ENCODE measurements at regions not wholly inside any gene's neighbourhood (a gene's known extent, or its start where the extent isn't known, plus 50 kb on each side); places are given as distances from the start of the nearest gene placed in this dataset.
"Not testable (repeated sequence)": the region's sequence is repeated elsewhere in the genome, so short reads cannot be mapped to it uniquely, and the experiment has no call there.

DNA sequence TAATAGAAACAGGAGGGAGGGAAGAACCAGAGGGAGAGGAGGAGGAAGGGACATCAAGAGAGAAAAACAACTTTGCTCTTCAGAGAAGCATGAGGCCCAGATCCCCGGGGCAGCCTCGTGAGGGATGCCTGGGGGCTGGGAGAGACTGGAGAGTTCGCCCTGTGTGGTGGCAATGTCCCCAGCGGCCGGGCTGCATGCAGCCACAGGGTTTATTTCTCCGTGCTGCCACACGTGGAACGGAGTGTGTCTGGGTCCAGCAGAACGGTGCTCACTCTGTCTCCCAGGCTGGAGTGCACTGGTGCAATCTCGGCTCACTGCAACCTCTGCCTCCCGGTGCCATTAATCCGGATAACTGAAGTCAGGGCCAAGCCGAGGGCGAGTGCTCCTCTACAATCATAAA is 257.7 kb downstream of the ACTR3B start:
- DNase-seq, result no peak

DNA sequence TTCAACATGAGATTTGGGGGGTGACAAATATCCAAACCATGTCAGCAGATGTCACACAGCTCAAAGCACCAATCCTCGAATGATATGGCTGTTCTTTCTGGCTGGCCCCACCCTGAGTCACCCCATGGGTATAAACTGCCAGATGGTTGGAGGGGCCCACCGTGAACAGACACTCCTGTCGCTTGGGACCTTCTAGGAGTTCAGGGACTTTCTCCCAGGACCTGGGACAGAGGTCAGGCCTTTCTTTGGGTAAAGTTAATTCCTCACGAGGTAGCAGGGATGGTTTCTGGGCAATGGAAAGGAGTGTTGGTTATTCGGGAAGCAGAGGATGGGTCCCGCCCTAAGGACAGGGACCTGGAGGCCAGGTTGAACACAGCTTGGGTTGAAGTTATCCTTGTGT is 262.0 kb downstream of the ACTR3B start:
- no peak for DNase-seq

DNA sequence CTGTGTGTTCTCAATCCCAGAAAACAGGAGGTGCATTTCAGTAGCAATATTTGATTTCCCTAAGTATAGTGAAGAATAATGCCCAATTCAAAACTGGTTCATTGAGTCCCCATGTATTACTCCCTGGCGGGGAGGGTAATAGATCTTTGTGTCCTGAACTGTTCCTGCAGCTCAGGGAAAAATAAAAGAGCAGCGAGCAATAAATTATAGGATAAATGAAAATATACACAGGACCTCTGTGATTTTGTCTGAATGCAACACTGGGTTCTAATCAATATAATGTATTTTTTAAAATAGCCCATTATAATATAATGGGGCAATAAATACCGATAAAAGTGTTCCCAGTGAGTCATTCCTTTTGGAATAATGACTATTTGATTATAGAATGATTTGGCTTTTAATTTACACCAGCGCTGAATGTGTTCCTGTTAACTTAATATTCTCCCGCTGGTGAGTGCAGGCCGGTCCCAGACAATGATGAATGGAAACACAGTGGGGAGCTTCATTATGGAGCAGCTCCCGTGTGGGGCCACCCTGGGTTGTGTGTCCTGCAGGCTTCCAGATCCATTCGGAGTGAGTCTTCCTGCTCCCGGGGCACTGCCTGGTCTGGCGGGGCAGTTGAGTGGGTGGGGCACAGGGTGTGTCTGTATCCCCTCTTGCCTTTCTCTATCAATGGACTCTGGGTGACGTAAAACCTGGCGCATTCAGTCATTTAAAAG is 263.1 kb downstream of the ACTR3B start:
- DNase-seq, result no peak

DNA sequence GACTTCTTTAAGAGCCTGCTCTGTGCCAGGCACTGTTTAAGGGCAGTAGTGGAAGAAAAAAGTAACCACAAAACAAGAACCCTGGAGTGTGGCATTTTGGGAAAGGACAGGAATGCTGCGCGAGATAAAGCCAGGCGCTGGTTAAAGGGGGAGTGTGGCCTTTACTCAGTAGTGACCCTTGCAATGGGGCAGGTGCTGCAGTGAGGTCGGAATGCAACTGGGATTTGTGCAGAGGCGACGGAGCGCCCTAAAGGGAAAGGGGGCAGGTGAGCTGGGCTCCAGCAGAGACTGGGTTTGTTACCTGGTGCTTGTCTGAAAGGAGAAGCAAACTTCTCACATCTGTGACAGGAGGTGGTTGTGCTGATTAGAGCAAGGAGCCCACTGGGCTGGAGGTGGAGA is 263.6 kb downstream of the ACTR3B start:
- no peak for DNase-seq

DNA sequence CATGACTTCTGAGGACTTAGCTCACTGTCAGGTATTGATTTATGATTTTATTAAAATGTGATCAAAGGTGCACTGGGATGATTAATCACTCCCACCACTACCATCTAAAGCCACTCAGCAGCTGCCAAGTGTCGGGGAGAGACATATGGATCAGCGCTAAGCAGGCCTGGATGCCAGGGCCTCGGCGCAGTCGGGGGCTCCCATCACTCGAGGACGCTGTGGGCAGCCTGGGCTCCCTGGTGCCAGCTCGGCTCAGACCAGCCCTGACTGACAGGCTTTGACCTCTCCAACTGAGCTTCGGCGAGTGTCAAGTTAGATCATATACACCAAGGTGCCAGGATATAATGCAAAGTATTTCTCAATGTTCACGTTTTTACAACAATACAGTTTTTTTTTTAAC is 267.7 kb downstream of the ACTR3B start:
- DNase-seq, result no peak

DNA sequence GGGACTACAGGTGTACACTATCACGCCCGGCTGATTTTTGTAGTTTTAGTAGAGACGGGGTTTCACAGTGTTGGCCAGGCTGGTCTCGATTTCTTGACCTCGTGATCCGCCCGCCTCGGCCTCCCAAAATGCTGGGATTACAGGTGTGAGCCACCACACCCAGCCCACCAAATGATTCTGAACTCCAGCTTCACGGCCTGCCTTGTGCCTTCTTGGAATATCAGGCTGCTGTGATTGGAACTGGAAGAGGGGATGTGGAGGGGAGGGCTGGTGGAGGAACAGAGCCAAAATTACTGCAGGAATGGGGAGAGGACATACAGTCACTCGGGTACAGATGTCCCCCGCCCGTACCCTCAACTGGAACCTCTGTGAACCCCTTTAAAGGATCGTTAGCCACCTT is 268.4 kb downstream of the ACTR3B start:
- DNase-seq, result no peak

DNA sequence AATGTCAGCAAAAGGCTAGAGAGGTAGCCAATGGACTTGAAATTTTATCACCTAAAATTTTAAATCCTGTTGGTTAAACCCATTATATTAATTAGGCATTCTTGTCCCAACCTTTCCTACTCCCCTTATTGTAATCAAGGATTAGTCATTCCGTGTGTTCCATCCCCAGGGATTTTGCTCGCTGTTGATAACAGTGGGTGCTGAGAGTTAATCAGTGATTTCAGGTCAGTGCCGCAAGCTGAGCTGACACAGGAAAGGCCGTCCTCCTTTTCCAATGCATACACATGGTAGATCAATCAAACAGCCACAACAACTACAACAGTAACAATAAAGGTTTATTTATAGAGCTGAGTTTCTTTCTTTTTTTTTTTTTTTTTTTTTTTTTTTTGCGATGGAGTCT is 271.4 kb downstream of the ACTR3B start:
- no peak for DNase-seq

DNA sequence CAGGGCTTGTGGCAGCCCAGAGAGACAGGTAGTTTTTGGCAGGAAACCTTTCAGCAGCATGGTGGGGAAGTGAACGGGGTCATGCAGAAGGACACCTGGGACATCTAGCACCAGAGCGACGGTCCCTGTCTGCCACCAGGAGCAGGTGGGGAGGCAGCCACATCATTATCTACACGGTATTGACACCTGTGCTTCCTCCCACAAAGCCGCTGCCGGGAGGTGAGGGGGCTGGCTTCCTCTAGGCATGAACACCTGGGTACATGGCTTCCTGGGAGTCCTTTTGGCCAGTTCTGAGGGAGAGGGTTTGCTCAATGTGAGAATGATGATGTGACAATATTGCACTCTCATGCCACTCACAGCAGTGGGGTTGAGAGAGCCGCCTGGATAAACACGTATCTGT is 275.2 kb downstream of the ACTR3B start:
- DNase-seq, result no peak

DNA sequence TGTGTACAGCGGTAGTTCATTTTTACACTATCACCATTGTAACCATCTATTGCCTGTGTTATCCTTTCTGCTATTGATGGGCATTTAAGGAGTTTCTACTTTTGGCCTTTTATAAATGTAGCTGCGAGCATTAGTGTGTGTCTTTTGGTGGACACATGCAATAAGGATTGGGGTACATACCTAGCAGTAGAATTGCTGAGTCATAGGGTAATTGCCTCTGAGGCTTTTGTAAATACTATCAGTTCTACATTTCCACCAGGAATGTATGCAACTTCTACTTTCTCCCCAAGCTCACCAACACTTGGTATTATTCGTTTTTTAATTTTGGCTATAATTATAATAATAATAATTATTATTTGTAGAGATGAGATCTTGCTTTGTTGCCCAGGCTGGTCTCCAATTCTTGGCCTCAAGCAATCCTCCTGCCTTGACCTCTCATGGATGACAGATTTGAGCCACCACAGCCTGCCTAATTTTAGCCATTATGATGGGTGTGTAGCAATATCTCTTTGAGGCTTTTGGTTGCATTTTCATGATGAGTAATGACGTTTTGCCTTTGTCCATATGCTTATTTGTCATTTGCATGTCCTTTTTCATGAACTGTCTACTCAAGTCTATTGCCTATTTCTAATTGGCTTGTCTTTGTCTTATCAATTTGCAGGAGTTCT is 277.0 kb downstream of the ACTR3B start:
- no peak for DNase-seq

DNA sequence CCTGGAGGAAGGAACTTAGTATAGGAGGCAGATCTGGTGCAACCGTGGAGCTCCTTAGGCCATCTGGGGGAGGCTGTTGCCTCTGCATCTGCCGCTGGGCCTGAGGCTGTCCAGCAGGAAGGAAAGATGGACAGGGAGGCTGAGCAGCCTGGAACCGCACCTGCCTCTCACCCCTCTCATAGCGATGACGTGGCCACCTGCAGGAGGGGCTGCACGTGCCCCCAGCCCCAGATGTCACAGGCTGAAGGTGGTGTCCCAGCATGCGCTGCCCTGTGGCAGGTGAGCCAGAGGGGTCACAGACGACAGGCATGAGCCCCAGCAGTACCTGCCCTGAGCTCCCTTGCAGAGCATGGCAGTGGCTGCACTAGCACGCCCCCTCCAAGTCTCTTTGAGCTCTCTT is 283.9 kb downstream of the ACTR3B start:
- DNase-seq, result no peak

DNA sequence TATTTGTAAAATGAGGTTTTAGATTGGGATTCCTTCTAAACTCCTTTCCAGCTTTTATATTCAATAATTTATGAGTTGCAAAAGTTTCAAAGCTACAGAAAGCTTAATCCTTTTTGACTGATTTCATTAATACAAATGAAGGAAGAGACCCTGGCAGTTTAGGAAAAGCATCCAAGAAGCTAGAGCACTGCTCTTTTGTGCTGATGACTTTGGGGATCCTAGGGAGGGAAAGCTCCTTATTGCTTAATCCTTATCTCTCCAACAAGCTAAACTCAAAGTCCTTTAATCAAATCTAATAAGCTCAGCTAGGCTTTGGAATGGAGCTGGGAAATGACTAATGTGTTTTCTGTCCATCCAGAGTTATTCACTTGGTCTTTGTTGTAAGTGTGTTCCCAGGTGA is 285.4 kb downstream of the ACTR3B start:
- DNase-seq, result no peak

DNA sequence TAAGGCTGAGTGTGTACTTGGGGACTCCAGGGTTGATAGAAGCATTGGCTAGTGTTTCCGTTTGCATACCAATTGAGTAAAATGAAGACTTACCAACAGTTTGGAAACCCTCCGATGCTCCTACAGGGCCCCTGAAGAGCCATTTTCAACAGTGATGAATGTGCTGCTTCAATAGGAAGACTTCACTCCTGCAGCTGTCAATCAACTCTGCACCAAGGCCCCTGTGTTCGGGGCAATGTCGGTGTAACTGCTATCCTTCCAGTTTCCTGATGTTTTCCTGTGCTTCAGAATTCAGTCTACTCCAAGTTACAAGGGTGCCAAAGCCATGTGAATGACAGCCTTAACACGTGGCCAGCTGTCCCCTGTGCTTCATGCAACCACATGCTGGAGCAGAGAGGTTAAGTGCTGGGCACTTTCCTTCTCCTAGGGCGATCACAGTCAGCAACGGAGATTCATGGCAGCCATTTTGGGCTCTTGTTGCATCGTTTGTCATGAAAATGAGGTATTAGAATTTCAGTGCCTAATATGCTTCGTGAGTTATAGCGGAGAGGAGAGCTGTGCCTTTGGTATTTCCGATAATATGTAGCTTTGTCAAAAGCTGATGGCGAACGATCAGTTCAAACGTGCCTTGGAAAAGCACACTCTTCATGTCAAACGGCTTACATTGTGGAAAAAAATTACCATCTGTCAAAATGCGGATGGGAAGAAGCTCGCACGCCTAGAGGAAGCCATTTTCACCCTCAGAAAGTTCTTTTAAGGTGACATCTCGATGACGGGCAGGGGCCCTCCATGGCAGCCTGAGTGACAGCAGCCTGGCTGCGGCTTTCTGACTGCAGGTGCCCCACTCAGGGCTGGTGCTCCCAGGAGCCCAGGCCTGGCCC is 287.8 kb downstream of the ACTR3B start:
- DNase-seq, result no peak

DNA sequence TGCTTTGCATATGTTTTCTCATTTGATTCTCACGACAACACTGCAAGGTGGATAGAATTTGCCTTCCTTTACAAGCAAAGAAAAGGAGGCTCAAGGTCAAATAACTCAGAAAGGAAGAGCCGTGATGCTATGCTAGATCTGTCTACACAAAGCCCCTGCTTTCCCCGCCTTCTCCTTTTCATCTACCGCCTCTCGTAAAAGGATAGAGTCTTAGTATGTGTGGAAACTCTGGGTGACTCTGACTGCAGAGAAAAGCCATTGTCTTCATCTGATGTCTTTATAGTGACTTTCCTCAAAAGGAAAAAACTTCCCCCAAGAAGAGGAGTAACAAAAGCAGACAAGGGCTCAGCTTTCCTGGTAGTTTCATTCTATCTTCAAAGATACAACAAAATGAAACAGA is 292.7 kb downstream of the ACTR3B start:
- no peak for DNase-seq

DNA sequence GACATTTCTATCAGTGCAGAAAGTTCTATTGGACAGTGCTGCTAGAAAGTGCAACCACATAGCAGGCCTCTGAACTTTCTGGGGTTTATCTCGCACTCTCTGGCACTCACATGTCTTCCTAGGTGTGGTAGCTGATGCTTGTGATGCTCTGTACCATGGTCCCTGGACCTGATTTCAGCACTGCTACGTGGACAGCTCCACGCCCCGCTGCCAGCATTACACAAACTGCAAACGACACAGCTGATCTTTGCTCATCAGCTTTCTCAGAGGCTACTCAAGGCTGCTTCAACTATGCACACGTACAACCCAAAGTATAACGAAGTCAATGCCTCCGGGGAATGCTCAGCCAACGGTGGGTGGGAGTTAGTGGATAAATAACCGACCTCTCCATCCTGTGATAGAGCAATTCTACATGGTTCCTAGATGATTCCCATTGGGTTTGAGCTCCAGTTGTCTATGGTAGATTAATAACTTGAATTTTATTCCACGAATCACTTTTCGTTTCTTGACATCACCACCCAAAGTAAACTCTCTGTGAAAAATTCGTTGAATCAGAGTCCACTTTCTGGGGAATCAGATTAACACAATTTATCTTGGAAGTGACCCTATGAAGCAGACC is 302.5 kb downstream of the ACTR3B start:
- DNase-seq, result no peak

DNA sequence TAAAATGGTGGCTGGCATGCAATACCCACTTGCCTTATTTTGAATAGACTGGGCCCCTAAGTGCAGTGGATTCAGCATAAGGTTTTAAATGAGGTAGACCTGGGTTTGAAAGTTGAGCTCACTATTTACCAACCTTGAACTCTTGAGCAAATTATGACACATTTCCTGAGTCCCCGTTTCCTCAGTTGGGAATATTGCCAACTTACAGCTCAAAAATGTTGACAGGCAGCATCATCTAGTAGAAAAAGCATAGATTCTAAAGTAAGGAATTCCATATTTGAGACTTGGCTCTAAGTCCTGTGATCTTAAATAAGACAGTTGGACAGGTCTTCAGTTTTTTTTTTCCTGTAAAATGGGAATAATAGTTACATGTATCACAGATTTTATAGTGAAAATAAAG is 305.5 kb downstream of the ACTR3B start:
- DNase-seq, result no peak

DNA sequence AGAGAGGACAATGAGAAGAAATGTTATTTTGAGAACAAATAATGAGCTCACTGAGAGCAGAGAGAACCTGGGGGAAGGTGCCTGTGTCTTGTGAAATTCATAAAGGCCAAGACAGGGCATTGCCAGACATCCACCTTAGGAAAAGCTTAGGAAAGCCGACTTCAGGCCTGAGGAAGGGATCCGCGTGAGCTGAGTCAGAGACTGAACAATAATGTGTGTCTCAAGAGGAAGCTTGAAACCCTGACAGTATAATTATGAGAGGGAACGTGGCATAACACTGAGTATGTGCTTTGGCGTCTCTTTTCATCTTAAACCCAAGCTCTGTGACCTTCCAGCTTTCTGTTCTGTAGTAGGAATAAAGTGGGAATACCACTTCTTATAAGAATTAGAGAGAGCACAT is 307.2 kb downstream of the ACTR3B start:
- no peak for DNase-seq

DNA sequence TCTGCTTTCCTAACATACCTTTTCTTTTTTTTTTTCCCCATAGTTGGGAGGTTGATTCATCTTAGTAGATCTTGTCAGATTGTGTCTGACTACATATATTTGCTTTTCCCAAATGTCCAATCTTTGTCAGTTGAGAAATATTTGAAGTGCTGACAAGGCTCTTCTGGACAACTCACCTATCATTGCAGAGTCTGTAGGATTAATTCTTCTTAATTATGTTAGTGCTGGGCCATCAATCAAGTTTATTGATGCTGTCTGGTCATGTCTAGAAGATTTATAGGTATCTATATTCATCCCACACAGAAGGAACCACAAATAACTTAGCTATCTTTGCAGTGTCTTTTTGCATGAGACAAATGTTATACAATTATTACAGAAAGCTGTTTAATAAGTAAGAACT is 310.6 kb downstream of the ACTR3B start:
- DNase-seq, result no peak

DNA sequence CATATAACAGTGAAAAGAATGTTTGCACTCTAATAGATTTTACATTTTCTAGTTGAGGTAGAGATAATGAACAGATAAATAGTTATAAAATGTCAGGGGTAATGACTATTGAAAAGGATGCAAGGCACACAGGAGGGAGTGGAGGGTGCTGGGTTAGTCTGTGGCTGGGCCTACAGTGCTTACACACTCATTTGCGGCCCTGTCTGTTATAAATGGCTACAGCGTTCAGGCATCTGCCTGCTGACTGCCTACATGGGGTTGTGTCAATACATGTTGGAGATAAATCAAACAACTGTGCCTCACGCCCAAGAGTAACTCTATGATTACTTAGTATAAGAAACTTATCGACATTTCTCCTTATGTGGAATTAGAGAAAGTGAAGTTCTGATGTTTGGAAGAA is 313.3 kb downstream of the ACTR3B start:
- DNase-seq, result no peak

DNA sequence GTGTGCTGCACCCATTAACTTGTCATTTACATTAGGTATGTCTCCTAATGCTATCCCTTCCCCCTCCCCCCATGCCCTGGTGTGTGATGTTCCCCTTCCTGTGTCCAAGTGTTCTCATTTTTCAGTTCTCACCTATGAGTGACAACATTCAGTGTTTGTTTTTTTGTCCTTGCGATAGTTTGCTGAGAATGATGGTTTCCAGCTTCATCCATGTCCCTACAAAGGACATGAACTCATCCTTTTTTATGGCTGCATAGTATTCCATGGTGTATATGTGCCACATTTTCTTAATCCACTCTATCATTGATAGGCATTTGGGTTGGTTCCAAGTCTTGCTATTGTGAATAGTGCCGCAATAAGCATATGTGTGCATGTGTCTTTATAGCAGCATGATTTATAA is 316.7 kb downstream of the ACTR3B start:
- DNase-seq, result not testable (repeated sequence)

DNA sequence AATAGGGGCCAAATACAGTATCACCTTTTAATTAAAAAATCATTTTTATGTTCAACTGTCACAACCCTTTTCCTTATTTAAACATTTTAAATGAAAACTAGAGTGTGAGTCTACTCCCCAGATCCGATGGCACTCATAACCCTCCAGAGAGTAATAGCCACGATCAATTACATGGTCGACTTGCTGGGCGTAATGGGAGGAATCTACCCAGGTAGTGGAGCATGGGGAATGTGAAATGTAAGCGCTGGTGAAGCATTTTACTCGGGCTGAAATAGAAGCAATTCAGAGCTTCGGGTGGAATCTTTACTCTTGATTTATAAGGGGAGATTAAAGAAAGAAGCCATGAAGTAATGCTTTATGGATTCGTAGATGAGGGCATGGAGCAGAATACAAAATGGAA is 321.9 kb downstream of the ACTR3B start:
- no peak for DNase-seq

DNA sequence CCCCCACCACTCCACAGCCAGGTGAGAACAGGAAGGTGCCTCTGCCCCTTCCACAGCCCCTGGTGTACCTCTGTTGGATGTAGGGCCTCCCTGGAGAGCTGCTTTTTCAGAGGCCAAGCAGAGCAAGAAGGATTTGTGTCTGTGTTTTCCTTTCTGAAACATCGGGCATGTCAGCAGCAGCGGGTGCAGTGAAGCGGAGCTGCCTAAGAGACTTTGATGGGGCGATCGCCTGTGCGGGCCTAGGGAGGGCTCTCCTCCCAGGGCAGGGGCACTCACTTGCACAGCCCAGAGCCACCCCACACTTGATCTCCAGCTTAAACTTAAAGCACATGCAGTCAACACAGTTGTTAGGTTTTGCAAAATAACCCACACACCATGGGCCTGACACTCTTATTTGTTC is 324.7 kb downstream of the ACTR3B start:
- DNase-seq, result no peak

DNA sequence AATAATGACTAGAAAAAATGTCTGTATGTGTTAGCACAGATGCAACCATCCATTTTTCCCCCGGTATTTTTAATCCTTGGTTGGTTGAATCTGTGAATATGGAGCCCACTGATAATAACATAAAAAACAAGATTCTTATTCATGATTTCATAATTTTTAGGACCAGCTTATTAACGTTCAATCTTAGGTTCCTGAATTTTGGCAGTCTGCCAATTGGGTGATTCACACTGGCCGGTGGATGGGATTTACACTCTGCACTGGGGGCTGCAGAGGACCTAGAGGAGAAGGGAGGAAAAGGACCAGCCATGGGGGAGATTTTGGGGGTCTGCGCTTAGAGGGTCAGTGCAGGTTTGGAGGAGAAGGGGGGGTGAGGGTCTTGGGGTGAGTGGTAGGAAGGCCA is 327.9 kb downstream of the ACTR3B start:
- no peak for DNase-seq

DNA sequence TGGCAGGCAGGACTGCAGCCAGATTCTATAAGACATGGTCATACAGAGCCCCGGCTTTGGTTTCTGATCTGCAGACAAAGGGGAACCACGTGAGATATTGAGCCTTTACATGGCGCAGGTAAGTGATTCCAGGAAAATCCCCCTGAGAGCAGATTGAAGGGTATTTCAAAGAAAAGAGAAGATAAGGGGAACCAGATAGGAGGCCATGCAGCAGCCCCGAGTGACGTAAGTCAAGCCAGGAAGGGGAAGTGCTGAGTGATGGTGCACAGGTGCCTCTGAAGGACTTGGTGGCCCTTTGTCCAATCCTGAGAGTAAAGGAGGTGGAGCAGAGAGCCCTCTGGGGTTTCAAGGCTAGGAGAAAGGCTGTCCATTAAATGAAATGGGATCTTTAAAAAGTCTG is 329.0 kb downstream of the ACTR3B start:
- no peak for DNase-seq

DNA sequence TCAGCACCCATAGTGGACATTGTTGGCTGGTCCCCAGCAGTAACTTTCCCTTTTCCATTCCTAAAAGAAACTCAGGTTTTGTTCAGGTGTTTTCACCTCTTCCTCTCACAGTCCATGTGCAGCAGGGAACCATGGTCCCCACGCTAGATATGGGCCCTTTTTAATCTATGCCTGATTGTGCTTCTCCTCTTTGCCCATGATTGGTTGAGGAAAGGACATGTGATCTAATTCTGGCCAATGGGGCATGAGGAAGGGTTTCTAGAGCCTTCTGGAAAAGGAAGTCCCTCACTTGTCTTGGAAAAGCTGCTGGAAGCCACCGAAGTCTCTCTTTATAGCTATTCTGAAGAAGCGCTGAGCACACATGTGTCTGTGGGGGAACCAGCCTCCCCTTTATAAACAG is 330.7 kb downstream of the ACTR3B start:
- no peak for DNase-seq
